Mesenteric fat pad (tissue), 1 donor: ENCODE measurements at regions not wholly inside any gene's neighbourhood (a gene's known extent, or its start where the extent isn't known, plus 50 kb on each side); places are given as distances from the start of the nearest gene placed in this dataset.

Experiments
- DNase-seq: peaks from one replicate; pipeline ENCODE4 v3.0.0-alpha.2; 2020; ENCODE audit warnings: low spot score
- donor health status: DM: yes; HTN: yes; CAD: no.

GRCh38 chr12:124687174-124687902, 119.9 kb upstream of the NCOR2 start:
- DNase-seq, result no peak

- no peak for DNase-seq
Measured at GRCh38 chr12:124686370-124687173, 119.2 kb upstream of the NCOR2 start.

DNA sequence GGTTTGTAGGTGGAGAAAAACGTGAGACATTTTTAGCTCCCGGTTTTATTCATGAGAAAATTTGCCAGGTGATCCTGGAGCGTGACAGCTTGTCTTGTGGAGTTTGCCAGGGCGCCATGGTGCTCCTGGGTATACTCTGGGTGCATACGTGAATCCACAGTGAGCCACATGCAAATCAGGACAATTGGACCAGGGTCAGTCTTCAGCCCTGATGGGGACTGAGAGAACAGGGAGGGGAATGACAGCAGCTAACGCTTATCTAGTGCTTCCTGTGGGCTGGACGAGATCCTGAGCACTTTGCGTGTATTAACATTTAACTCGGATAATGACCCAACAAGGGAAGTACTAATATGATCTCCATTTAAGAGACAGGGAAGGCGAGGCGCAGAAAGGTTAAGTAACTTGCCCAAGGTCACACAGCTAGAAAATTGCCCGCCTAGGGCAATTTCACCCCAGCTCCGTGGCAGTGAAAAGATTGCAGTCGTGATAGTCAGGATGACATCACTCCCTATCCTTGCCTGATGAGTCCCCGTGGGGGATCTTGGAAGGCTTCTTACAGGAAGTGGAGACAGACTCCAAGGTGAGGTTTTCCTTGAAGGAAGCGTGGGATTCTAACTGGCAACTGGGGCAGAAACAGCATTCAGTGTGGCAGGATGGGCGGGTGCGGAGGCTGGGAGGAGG, 118.4 kb upstream of the NCOR2 start:
- no peak for DNase-seq

DNA sequence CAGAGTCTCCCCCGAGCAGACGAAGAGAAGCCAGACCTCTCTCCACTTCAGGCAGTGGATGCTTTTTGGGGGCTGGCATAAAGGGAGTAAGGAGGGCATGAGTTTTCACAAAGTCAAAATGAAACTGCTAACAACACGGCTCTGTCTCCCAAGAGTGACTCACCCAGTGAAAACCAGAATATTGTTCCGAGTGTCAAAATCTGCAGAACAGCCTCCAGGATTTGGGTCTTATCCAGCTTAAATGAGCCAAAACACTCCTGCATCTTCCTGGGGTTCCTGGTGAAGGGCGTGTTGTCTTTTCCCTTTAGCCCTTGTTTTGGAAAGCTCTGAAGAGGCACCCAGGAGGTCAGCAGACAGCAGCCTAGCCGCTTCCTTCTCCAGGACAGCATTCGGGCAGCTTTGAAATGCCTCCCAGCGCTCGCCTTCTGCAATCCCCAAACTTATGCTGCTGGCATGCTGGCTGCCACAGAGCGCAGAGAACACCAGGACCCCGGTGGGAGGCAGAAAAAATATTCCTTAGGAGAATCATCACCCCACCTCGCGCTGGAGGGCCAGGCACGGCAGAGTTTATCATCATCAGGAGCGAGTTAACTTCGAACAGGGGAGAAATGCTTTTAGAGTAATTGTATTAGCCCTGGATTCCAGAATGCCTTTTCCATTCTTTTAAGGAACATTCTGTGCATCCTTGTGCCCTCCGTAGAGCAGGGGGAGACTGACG, 117.7 kb upstream of the NCOR2 start:
- no peak for DNase-seq

DNA sequence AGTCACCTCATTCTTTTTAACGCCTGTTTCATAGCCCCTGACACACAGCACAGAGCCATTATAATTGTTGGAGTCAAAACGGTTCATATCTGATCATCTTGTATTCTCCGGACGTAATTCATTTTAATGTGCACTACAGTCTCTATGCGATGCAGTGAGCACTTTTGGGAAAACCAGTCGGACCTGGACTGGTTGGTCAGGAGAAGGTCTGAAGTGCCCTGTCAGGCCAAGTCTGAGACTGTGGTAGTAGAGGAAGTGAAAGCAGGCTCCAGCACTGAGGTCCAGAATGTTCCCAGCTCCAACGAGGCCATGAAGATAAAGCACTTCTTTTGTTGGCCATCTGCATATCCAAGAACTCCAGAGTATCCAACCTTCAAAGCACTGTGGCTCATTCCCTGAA, 117.1 kb upstream of the NCOR2 start:
- no peak for DNase-seq

DNA sequence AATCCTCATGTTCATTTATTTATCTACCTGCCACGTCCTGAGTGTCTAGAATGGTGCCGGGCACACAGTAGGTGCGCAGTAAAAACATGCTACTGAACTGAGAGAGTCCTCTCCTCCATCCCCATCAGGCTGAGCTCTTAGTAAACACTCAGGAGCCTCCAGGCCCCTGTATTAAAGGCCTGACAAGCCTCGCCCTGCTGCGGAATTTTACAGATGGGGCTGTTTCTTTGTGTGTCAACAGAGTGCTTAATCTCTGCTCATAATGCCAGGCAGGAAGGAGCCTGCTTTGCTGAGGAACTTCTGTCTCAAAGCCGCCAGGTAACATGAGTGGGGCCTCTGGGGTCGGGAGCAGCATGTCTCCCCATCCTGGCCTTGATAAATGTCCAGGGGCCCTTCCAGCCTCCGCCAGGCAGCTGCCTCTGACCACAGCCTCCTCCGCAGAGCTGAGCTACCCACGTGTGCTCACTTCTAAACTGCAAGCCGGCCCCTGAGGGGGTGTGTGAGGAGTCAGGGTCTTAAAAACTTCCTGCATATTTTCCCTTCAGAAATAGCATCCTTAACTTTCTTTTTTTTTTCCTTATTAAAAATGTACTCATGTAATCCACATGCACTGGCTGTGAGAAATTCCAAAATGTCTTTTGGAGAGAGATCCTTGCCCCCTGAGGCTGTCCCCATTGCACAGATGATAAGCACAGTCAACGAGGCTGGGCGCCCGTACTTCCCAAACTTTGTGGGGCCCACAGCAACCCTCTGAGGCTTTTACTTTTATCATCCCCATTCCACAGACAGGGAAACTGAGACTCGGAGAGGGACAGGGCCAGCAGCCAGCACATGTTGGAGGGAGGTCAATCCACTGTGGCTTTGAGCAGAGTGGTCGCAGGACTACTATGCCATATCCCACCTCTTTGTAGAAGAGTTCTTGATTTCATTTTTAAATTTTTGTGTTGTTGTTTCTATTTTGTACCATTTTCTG, 116.0 kb upstream of the NCOR2 start:
- DNase-seq, result no peak

GRCh38 chr12:124682425-124683151, 115.2 kb upstream of the NCOR2 start:
- no peak for DNase-seq

- no peak for DNase-seq
Measured at GRCh38 chr12:124681779-124682391, 114.5 kb upstream of the NCOR2 start.

- no peak for DNase-seq
Measured at GRCh38 chr12:124680863-124681778, 113.7 kb upstream of the NCOR2 start.

DNA sequence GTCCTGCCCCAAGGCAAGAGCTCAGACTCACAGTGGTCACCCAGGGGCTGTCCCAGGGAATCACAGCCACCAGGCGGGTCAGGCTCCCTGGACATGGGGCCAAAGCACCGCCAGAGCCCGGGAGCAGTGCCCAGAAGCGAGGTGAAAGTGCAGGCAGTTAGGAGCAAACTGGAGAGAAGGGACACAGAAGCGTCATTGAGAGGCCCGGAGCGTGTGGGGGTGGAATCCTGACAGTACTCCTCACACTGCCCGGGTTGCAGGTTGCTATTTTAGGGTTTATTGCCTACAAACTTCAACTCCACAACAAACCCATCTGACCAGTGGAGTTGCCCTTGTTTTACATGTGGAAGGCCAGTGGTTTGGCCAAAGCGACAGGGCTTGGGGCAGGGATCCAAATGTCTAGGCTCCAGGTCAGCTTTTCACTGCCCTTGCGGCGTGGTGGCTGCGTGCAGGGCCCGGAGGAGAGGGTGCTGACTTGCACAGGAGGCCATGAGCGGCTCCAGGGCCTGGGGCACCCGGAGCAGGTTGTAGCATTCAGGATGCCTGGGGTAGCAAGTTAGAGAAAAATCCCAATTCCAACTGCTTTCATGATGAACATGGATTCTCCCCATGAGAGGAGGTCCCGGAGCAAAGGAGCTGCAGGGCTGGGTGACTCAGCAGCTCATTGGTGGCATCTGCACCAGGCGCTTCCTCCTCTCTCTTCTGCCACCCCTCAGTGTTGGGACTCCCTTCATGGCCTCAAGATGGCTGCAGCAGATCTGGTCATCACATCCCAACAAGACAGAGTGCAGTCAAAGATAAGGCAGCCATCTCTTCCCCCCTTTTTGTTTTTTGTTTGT, 112.3 kb upstream of the NCOR2 start:
- no peak for DNase-seq

DNA sequence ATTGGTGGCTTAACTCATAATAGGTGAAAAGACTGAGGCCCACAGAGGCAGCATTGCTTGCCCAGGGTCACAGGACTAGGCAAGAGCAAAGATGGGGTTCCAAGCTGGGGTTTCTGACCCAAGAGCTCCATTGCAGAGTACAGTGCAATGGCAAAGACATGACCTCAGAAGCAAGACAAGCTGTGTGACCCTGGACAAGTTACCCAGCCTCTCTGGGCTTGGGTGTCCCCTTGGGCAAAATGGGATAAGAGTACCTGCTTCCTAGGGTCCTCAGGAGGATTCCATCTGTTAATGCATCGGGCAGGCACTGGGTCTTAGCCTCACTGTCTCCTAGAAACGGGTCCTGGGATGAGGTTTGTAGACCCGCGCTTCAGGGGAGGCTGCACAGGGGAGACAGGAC, 111.6 kb upstream of the NCOR2 start:
- DNase-seq, result no peak

- no peak for DNase-seq
Measured at GRCh38 chr12:124678421-124678893, 111.0 kb upstream of the NCOR2 start.

GRCh38 chr12:124677552-124678356, 110.3 kb upstream of the NCOR2 start:
- DNase-seq, result no peak

DNA sequence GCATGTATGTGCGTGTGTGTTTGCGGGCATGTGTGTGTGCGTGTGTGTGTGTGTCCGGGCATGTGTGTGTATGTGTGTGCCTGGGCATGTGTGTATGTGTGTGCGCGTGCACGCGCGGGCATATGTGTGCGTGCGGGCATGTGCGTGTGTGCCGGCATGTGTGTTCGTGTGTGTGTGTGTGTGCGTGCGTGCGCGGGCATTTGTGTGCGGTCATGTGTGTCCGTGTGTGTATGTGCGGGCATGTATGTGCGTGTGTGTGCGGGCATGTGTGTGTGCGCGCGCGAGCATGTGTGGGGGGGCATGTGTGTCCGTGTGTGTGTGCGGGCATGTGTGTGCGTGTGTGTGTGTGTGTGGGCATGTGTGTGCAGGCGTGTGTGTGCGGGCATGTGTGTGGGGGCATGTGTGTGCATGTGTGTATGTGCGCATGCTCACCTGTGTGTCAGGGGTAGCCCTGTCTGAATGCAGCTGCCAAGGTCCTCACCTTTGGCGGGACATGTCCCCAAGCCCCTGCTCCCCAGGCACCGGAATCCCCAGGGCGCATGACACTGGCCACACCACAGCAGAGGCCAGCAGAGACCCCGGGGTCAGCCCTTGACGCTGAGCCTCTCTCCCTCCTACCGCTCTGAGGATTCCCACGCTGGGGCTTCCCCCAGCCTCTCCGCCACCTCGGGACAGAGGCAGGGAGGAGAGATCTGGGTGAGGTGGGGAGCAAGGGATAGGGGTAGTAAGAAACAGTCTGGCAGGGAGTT, 109.5 kb upstream of the NCOR2 start:
- DNase-seq, result no peak
